ENCODE measurements at regions not wholly inside any gene's neighbourhood (a gene's known extent, or its start where the extent isn't known, plus 50 kb on each side); places are given as distances from the start of the nearest gene placed in this dataset.

GRCh38 chr10:108036265-108036664 is 871.8 kb upstream of the SORCS1 start:
- no peak for TF ChIP-seq CTCF (IDR thresholded peaks at IDR 0.05)
- TF ChIP-seq SIN3A (IDR thresholded peaks at IDR 0.05; ENCODE audit: borderline replicate concordance, insufficient read depth, low read depth, low read length), result no peak

Measured in Panc1 (cell line).